Coronary artery (tissue), 2 donors: ENCODE measurements at regions not wholly inside any gene's neighbourhood (a gene's known extent, or its start where the extent isn't known, plus 50 kb on each side); places are given as distances from the start of the nearest gene placed in this dataset.

Experiments used
- DNase-seq: peaks from one replicate; pipeline ENCODE4 v3.0.0-alpha.2; 2017; ENCODE audit warnings: low spot score
- H3K27ac ChIP-seq, 2 donors: fragments of 200-600 bp; sonication (generic); one replicate each; pipeline ENCODE4 v1.5.1; 2016 to 2019
- H3K4me3 ChIP-seq: fragments of 200-600 bp; sonication (generic); 2 replicates; pipeline ENCODE4 v1.5.1; 2016; ENCODE audit warnings: mild to moderate bottlenecking, moderate library complexity
- CTCF ChIP-seq: fragments of 200-600 bp; sonication (generic); IDR thresholded peaks from one replicate; pipeline ENCODE4 v1.5.1; 2019; ENCODE audit warnings: antibody characterized with exemption

GRCh38 chr7:28311670-28312069, 100.6 kb upstream of the CREB5 start:
- no peak for TF ChIP-seq CTCF

GRCh38 chr7:28312948-28313347, 99.4 kb upstream of the CREB5 start:
- no peak for DNase-seq
- no peak for TF ChIP-seq CTCF
- H3K4me3 ChIP-seq: no peak overlapping the region
- no peak overlapping the region for H3K27ac ChIP-seq

More at GRCh38 chr7:28311670-28312069, 100.6 kb upstream of the CREB5 start:
- H3K27ac ChIP-seq: no peak overlapping the region
- no peak overlapping the region for H3K4me3 ChIP-seq
- DNase-seq: no peak

- no peak overlapping the region for H3K27ac ChIP-seq
- DNase-seq: no peak
These were observed 97.5 kb upstream of the CREB5 start for GRCh38 chr7:28314841-28315240.

GRCh38 chr7:28315565-28316410, 96.5 kb upstream of the CREB5 start:
- DNase-seq: no peak
- TF ChIP-seq CTCF: no peak
- Histone ChIP-seq H3K27ac (no peak overlapping the region), H3K4me3 (no peak overlapping the region)

More at GRCh38 chr7:28314841-28315240, 97.5 kb upstream of the CREB5 start:
- H3K4me3 ChIP-seq: no peak overlapping the region
- no peak for TF ChIP-seq CTCF

- no peak for DNase-seq
- no peak for TF ChIP-seq CTCF
- Histone ChIP-seq H3K27ac (no peak overlapping the region), H3K4me3 (no peak overlapping the region)
These were observed 95.8 kb upstream of the CREB5 start for GRCh38 chr7:28316489-28316888.

GRCh38 chr7:28318101-28318762, 94.1 kb upstream of the CREB5 start:
- Histone ChIP-seq H3K27ac (no peak overlapping the region), H3K4me3 (no peak overlapping the region)
- no peak for DNase-seq
- TF ChIP-seq CTCF: no peak

- no peak for DNase-seq
- no peak overlapping the region for H3K27ac ChIP-seq
- H3K4me3 ChIP-seq: no peak overlapping the region
- TF ChIP-seq CTCF: no peak
These were observed 88.5 kb upstream of the CREB5 start for GRCh38 chr7:28323833-28324232.
